T-helper 2 cell (primary cell): ENCODE measurements at regions not wholly inside any gene's neighbourhood (a gene's known extent, or its start where the extent isn't known, plus 50 kb on each side); places are given as distances from the start of the nearest gene placed in this dataset.
"Not testable (repeated sequence)": the region's sequence is repeated elsewhere in the genome, so short reads cannot be mapped to it uniquely, and the experiment has no call there.

Experiments used
- DNase-seq, 5 experiments: peaks; one replicate each; pipeline versions ENCODE4 v3.0.0 to v3.0.0-alpha.2; 2012 to 2022

- DNase-seq: no peak
These were observed 268.5 kb upstream of the SFSWAP start for GRCh38 chr12:131442337-131442918.

GRCh38 chr12:131443019-131444000 lies 267.6 kb upstream of the SFSWAP start:
- DNase-seq: no peak

- DNase-seq: no peak
These were observed 266.4 kb upstream of the SFSWAP start for GRCh38 chr12:131444220-131445164.

- no peak for DNase-seq
These were observed 265.6 kb upstream of the SFSWAP start for GRCh38 chr12:131445184-131445774.

- DNase-seq: no peak
These were observed 265.1 kb upstream of the SFSWAP start for GRCh38 chr12:131445795-131446194.

- DNase-seq: not testable (repeated sequence)
These were observed 263.3 kb upstream of the SFSWAP start for GRCh38 chr12:131447636-131448035.

- no peak for DNase-seq
These were observed 262.6 kb upstream of the SFSWAP start for GRCh38 chr12:131448254-131448795.

- DNase-seq: no peak
These were observed 261.9 kb upstream of the SFSWAP start for GRCh38 chr12:131449027-131449426.

GRCh38 chr12:131452444-131452860 lies 258.4 kb upstream of the SFSWAP start:
- DNase-seq: peak in 1 of 5 experiments; percentile 20

- DNase-seq: peak in 2 of 5 experiments; percentile 19 to 46
These were observed 256.3 kb upstream of the SFSWAP start for GRCh38 chr12:131454418-131455217.

- no peak for DNase-seq
These were observed 255.7 kb upstream of the SFSWAP start for GRCh38 chr12:131455218-131455506.

- DNase-seq: no peak
These were observed 255.2 kb upstream of the SFSWAP start for GRCh38 chr12:131455581-131456110.

- DNase-seq: no peak
These were observed 254.4 kb upstream of the SFSWAP start for GRCh38 chr12:131456301-131457027.

GRCh38 chr12:131457028-131457310 lies 253.9 kb upstream of the SFSWAP start:
- no peak for DNase-seq

GRCh38 chr12:131457331-131458047 lies 253.4 kb upstream of the SFSWAP start:
- DNase-seq: no peak

GRCh38 chr12:131458048-131458374 lies 252.9 kb upstream of the SFSWAP start:
- no peak for DNase-seq

GRCh38 chr12:131458931-131459772 lies 251.7 kb upstream of the SFSWAP start:
- DNase-seq: no peak

- DNase-seq: no peak
These were observed 251.0 kb upstream of the SFSWAP start for GRCh38 chr12:131459773-131460365.

GRCh38 chr12:131460520-131460919 lies 250.4 kb upstream of the SFSWAP start:
- no peak for DNase-seq
